ENCODE measurements at regions not wholly inside any gene's neighbourhood (a gene's known extent, or its start where the extent isn't known, plus 50 kb on each side); places are given as distances from the start of the nearest gene placed in this dataset.

DNA sequence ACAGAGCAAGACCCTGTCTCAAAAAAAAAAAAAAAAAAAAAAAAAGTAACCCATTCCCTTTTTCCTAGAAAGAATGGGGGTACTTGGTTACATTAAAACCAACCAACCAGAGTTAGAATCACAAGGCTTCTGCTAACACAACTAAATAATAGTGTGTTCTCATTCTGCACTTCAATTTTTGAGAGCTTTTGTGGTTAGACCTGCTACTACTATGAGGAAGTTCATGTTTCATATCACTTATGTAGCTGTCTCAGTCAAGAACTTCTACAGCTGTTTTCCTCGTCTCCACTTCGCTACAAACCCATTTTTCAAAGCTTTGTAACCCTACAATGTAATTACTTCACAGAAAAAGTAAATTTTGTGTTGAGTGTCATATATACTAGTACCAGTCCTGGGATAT lies 58.3 kb downstream of the PDHA2 start:
- TF ChIP-seq, protein P1, sequence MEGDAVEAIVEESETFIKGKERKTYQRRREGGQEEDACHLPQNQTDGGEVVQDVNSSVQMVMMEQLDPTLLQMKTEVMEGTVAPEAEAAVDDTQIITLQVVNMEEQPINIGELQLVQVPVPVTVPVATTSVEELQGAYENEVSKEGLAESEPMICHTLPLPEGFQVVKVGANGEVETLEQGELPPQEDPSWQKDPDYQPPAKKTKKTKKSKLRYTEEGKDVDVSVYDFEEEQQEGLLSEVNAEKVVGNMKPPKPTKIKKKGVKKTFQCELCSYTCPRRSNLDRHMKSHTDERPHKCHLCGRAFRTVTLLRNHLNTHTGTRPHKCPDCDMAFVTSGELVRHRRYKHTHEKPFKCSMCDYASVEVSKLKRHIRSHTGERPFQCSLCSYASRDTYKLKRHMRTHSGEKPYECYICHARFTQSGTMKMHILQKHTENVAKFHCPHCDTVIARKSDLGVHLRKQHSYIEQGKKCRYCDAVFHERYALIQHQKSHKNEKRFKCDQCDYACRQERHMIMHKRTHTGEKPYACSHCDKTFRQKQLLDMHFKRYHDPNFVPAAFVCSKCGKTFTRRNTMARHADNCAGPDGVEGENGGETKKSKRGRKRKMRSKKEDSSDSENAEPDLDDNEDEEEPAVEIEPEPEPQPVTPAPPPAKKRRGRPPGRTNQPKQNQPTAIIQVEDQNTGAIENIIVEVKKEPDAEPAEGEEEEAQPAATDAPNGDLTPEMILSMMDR (IDR thresholded peaks at IDR 0.05): no peak
- TF ChIP-seq POLR2A (IDR thresholded peaks at IDR 0.05): no peak

Measured in suprapubic skin (tissue), 3 donors.